ENCODE measurements at regions not wholly inside any gene's neighbourhood (a gene's known extent, or its start where the extent isn't known, plus 50 kb on each side); places are given as distances from the start of the nearest gene placed in this dataset.

DNA sequence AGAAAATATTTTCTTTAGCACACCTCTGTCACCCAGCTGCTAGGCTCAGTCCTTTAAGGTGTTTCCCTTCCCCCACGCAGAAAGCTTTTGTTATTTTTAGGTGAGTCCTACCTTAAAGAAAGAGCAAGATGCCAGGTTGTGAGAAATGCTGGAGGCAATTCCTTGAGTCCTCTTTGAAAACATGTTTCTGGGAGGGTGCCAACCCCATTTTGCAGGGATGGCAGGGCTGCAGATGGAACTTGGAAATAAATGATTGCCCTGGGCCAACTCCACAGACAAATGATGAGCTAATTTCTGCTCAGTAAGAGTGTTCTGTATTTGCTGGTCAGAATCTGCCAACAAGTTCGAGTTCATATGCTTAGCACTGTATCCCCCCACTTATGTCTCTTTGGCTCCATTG is 119.2 kb upstream of the RAB3GAP2 start:
- H3K36me3 ChIP-seq (ENCODE audit: control insufficient read depth in 2 of 4, insufficient read depth in 4 of 4, low read length in 3 of 4) = no peaks in the 10 kb centered on the region
- H2BK15ac ChIP-seq (ENCODE audit: low read length) = no peak overlapping the region
- H2BK20ac ChIP-seq (ENCODE audit: low read length) = no peak overlapping the region
- H3K4me2 ChIP-seq (ENCODE audit: insufficient read depth in 1 of 2, low read depth in 2 of 2, low read length in 2 of 2) = 0 out of 4 replicates have a peak overlapping the region, but pooled peaks of 1 of the 2 experiments have one; percentile 9
- FAIRE-seq = no peak
- no peak overlapping the region for H3K18ac ChIP-seq (ENCODE audit: extremely low read depth, low read length)
- no peak overlapping the region for H3K4ac ChIP-seq (replicated peaks; ENCODE audit: insufficient read length, low read depth, low read length)
- no peaks in the 10 kb centered on the region for H3K79me2 ChIP-seq (ENCODE audit: control insufficient read depth in 1 of 2, insufficient read depth in 2 of 2, low read length in 2 of 2)
- H3K23ac ChIP-seq (ENCODE audit: insufficient read length) = no peak overlapping the region
- peaks cover 0 to 1% (median 0%) of the 10 kb centered on the region in 4 experiments; a peak in 1 of 7 replicates for H3K27me3 ChIP-seq (replicated peaks in 1 of 4; ENCODE audit: control insufficient read depth in 3 of 4, extremely low read depth in 1 of 4, insufficient read depth in 3 of 4, low read length in 3 of 4)
- H3K27ac ChIP-seq (ENCODE audit: low read depth, low read length) = no peak overlapping the region
- H2AFZ ChIP-seq (ENCODE audit: low read length) = peak overlapping the region; percentile 56
- H2BK12ac ChIP-seq (ENCODE audit: low read depth, low read length) = no peak overlapping the region
- POLR2A ChIA-PET (ENCODE audit: partially characterized antibody) = interaction anchor here (0.6 to 0.7 kb wide), 2 partner anchors 87 to 105 kb away, joined by 3 to 4 read pairs; no protein-coding TSS in a partner anchor
- no peak overlapping the region for H4K91ac ChIP-seq (replicated peaks; ENCODE audit: insufficient read length, low read length)
- H2AK5ac ChIP-seq (ENCODE audit: low read depth, low read length) = no peak overlapping the region
- H3K23me2 ChIP-seq (ENCODE audit: low read depth, low read length) = no peaks in the 10 kb centered on the region
- H3K9me3 ChIP-seq (ENCODE audit: insufficient read depth in 2 of 2, low read depth in 1 of 2, low read length in 1 of 2) = no peaks in the 10 kb centered on the region
- CTCF ChIA-PET (ENCODE audit: partially characterized antibody) = interaction anchor here (0.6 to 1.4 kb wide), 5 partner anchors 19 to 111 kb away, joined by 3 to 5 read pairs (median 3); no protein-coding TSS in a partner anchor
- no peak for TF ChIP-seq ZNF274 (IDR thresholded peaks at IDR 0.05; ENCODE audit: borderline replicate concordance, extremely low read depth, low read length)
- peaks cover 0 to 3% (median 0%) of the 10 kb centered on the region in 4 experiments; a peak in 2 of 7 replicates for H3K4me1 ChIP-seq (replicated peaks in 1 of 4; ENCODE audit: control insufficient read depth in 3 of 4, insufficient read depth in 4 of 4, low read length in 3 of 4)
- no peak overlapping the region for H4K8ac ChIP-seq (ENCODE audit: extremely low read depth, insufficient read depth, low read length)
- H3K9ac ChIP-seq (replicated peaks in 1 of 4; ENCODE audit: extremely low read depth in 1 of 4, low read depth in 3 of 4, low read length in 3 of 4) = no peak overlapping the region
- peak overlapping the region; percentile 11 for H4K5ac ChIP-seq (ENCODE audit: insufficient read length, low read depth, low read length)
- H3K4me3 ChIP-seq (ENCODE audit: extremely low read depth in 1 of 4, insufficient read depth in 2 of 4, low read depth in 3 of 4, low read length in 4 of 4) = no peak overlapping the region
- peak overlapping the region; percentile 47 for H2BK120ac ChIP-seq (replicated peaks; ENCODE audit: low read depth, low read length)
- 63% methylated on average over 2 of the region's 2 CpGs; no CpG with 5 or more reads in 1 of the 2 experiments for WGBS, 2 experiments (ENCODE audit: extremely low coverage in 1 of 2, insufficient coverage in 1 of 2, insufficient read length in 1 of 2, insufficient replicate concordance in 2 of 2, low coverage in 1 of 2, low lambda C conversion rate in 2 of 2, missing lambda C conversion rate in 1 of 2)
- no peak overlapping the region for H3K56ac ChIP-seq (replicated peaks; ENCODE audit: insufficient read length, low read depth, low read length)
- H2BK5ac ChIP-seq (ENCODE audit: low read depth, low read length) = no peak overlapping the region
- H4K20me1 ChIP-seq (replicated peaks in 1 of 2; ENCODE audit: control insufficient read depth in 1 of 2, insufficient read depth in 2 of 2, low read length in 2 of 2) = no peaks in the 10 kb centered on the region
- no peaks in the 10 kb centered on the region for H3K79me1 ChIP-seq (ENCODE audit: low read depth, low read length)
- H3K14ac ChIP-seq (ENCODE audit: insufficient read length) = no peak overlapping the region
- DNase-seq (ENCODE audit: low read depth in 1 of 2, low spot score in 2 of 2) = no peak

All from H1 (cell line).